HG02852 (cell line): ENCODE measurements at regions not wholly inside any gene's neighbourhood (a gene's known extent, or its start where the extent isn't known, plus 50 kb on each side); places are given as distances from the start of the nearest gene placed in this dataset.

Source experiments
- ATAC-seq: cut with Tn5 transposase; IDR thresholded peaks from one replicate; pipeline ENCODE4 v1.9.1; 2021; ENCODE audit warnings: mild to moderate bottlenecking, moderate library complexity; ENCODE audit not compliant: unreplicated experiment

- ATAC-seq, result no peak
Measured at GRCh38 chrX:140848800-140849199, 139.2 kb downstream of the LINC00632 start.

GRCh38 chrX:140860718-140861117 is 141.7 kb upstream of the SPANXB1 start:
- no peak for ATAC-seq

GRCh38 chrX:140866446-140866845 is 135.9 kb upstream of the SPANXB1 start:
- ATAC-seq, result no peak

GRCh38 chrX:140912606-140913005 is 89.8 kb upstream of the SPANXB1 start:
- no peak for ATAC-seq

GRCh38 chrX:140913802-140914501 is 88.4 kb upstream of the SPANXB1 start:
- ATAC-seq, result no peak

GRCh38 chrX:140916872-140917271 is 85.5 kb upstream of the SPANXB1 start:
- no peak for ATAC-seq

GRCh38 chrX:140917354-140918115 is 84.9 kb upstream of the SPANXB1 start:
- ATAC-seq, result peak; percentile 58

GRCh38 chrX:140918398-140919038 is 83.9 kb upstream of the SPANXB1 start:
- ATAC-seq, result peak; percentile 77

- ATAC-seq, result no peak
Measured at GRCh38 chrX:140920416-140920815, 82.0 kb upstream of the SPANXB1 start.

GRCh38 chrX:140923118-140923517 is 79.3 kb upstream of the SPANXB1 start:
- ATAC-seq, result no peak

- no peak for ATAC-seq
Measured at GRCh38 chrX:140928739-140929138, 73.7 kb upstream of the SPANXB1 start.

GRCh38 chrX:140933016-140933415 is 69.4 kb upstream of the SPANXB1 start:
- ATAC-seq, result no peak

GRCh38 chrX:140933874-140934655 is 68.3 kb upstream of the SPANXB1 start:
- ATAC-seq, result no peak

GRCh38 chrX:140943513-140943912 is 58.9 kb upstream of the SPANXB1 start:
- ATAC-seq, result no peak

GRCh38 chrX:140944710-140945109 is 57.7 kb upstream of the SPANXB1 start:
- ATAC-seq, result no peak

- no peak for ATAC-seq
Measured at GRCh38 chrX:140948827-140949226, 53.6 kb upstream of the SPANXB1 start.

GRCh38 chrX:140949233-140949632 is 53.2 kb upstream of the SPANXB1 start:
- no peak for ATAC-seq
